ENCODE measurements at regions not wholly inside any gene's neighbourhood (a gene's known extent, or its start where the extent isn't known, plus 50 kb on each side); places are given as distances from the start of the nearest gene placed in this dataset.

GRCh38 chr21:41059871-41060270 lies 108.1 kb upstream of the BACE2 start:
- no peak overlapping the region for H2AFZ ChIP-seq
- no peaks in the 10 kb centered on the region for H3K9me2 ChIP-seq (replicated peaks; ENCODE audit: insufficient read depth)
- DNase-seq (ENCODE audit: low spot score), result no peak
- 79% methylated on average over 6 of the region's 6 CpGs for WGBS (ENCODE audit: low lambda C conversion rate, missing lambda C conversion rate)
- no peaks in the 10 kb centered on the region for H3K36me3 ChIP-seq (replicated peaks; ENCODE audit: insufficient read depth, low read depth)
- no peak overlapping the region for H3K4me2 ChIP-seq
- no peaks in the 10 kb centered on the region for H4K20me1 ChIP-seq (ENCODE audit: insufficient read depth, poor library complexity, severe bottlenecking)
- H3K79me2 ChIP-seq, result no peaks in the 10 kb centered on the region
- H3K4me1 ChIP-seq (ENCODE audit: insufficient read depth), result no peaks in the 10 kb centered on the region
- H3K4me3 ChIP-seq, result no peak overlapping the region
- H3K27me3 ChIP-seq, result no peaks in the 10 kb centered on the region
- no peak overlapping the region for H3K27ac ChIP-seq
- TF ChIP-seq EZH2 (IDR thresholded peaks at IDR 0.05; ENCODE audit: borderline replicate concordance) (no peak), EZH2phosphoT487 (IDR thresholded peaks at IDR 0.05; ENCODE audit: low read depth, severe bottlenecking, unreplicated experiment) (no peak), CTCF (IDR thresholded peaks at IDR 0.05; ENCODE audit: poor library complexity) (no peak)
- no peaks in the 10 kb centered on the region for H3K9me3 ChIP-seq (ENCODE audit: low read depth)

GRCh38 chr21:41061701-41062100 lies 106.3 kb upstream of the BACE2 start:
- Histone ChIP-seq H3K36me3 (replicated peaks; ENCODE audit: insufficient read depth, low read depth) (no peaks in the 10 kb centered on the region), H2AFZ (no peak overlapping the region), H3K27me3 (no peaks in the 10 kb centered on the region), H3K9me2 (replicated peaks; ENCODE audit: insufficient read depth) (no peaks in the 10 kb centered on the region), H3K4me2 (no peak overlapping the region), H3K4me1 (ENCODE audit: insufficient read depth) (no peaks in the 10 kb centered on the region), H3K27ac (no peak overlapping the region), H3K79me2 (no peaks in the 10 kb centered on the region), H3K4me3 (no peak overlapping the region), H4K20me1 (ENCODE audit: insufficient read depth, poor library complexity, severe bottlenecking) (no peaks in the 10 kb centered on the region), H3K9me3 (ENCODE audit: low read depth) (no peaks in the 10 kb centered on the region)
- no peak for DNase-seq (ENCODE audit: low spot score)
- 91% methylated on average over 7 of the region's 7 CpGs for WGBS (ENCODE audit: low lambda C conversion rate, missing lambda C conversion rate)
- TF ChIP-seq EZH2phosphoT487 (IDR thresholded peaks at IDR 0.05; ENCODE audit: low read depth, severe bottlenecking, unreplicated experiment) (no peak), CTCF (IDR thresholded peaks at IDR 0.05; ENCODE audit: poor library complexity) (no peak), EZH2 (IDR thresholded peaks at IDR 0.05; ENCODE audit: borderline replicate concordance) (no peak)

GRCh38 chr21:41064334-41064791 lies 103.6 kb upstream of the BACE2 start:
- H3K4me3 ChIP-seq, result no peak overlapping the region
- H2AFZ ChIP-seq, result no peak overlapping the region
- H3K4me1 ChIP-seq (ENCODE audit: insufficient read depth), result no peaks in the 10 kb centered on the region
- no peak overlapping the region for H3K4me2 ChIP-seq
- WGBS (ENCODE audit: low lambda C conversion rate, missing lambda C conversion rate), result 80% methylated on average over 12 of the region's 12 CpGs
- no peaks in the 10 kb centered on the region for H3K36me3 ChIP-seq (replicated peaks; ENCODE audit: insufficient read depth, low read depth)
- H3K27ac ChIP-seq, result no peak overlapping the region
- DNase-seq (ENCODE audit: low spot score), result no peak
- H4K20me1 ChIP-seq (ENCODE audit: insufficient read depth, poor library complexity, severe bottlenecking), result no peaks in the 10 kb centered on the region
- TF ChIP-seq CTCF (IDR thresholded peaks at IDR 0.05; ENCODE audit: poor library complexity) (no peak), EZH2phosphoT487 (IDR thresholded peaks at IDR 0.05; ENCODE audit: low read depth, severe bottlenecking, unreplicated experiment) (no peak), EZH2 (IDR thresholded peaks at IDR 0.05; ENCODE audit: borderline replicate concordance) (no peak)
- no peaks in the 10 kb centered on the region for H3K9me2 ChIP-seq (replicated peaks; ENCODE audit: insufficient read depth)
- H3K9me3 ChIP-seq (ENCODE audit: low read depth), result no peaks in the 10 kb centered on the region
- peaks cover 3% of the 10 kb centered on the region for H3K27me3 ChIP-seq
- H3K79me2 ChIP-seq, result no peaks in the 10 kb centered on the region

GRCh38 chr21:41064951-41065350 lies 103.0 kb upstream of the BACE2 start:
- peaks cover 3% of the 10 kb centered on the region for H3K27me3 ChIP-seq
- no peaks in the 10 kb centered on the region for H3K9me2 ChIP-seq (replicated peaks; ENCODE audit: insufficient read depth)
- H3K79me2 ChIP-seq, result no peaks in the 10 kb centered on the region
- no peak overlapping the region for H3K4me3 ChIP-seq
- no peak overlapping the region for H3K27ac ChIP-seq
- DNase-seq (ENCODE audit: low spot score), result no peak
- no peaks in the 10 kb centered on the region for H4K20me1 ChIP-seq (ENCODE audit: insufficient read depth, poor library complexity, severe bottlenecking)
- H3K4me1 ChIP-seq (ENCODE audit: insufficient read depth), result no peaks in the 10 kb centered on the region
- no peak overlapping the region for H3K4me2 ChIP-seq
- no peak for TF ChIP-seq EZH2phosphoT487 (IDR thresholded peaks at IDR 0.05; ENCODE audit: low read depth, severe bottlenecking, unreplicated experiment)
- TF ChIP-seq CTCF (IDR thresholded peaks at IDR 0.05; ENCODE audit: poor library complexity), result no peak
- no peak for TF ChIP-seq EZH2 (IDR thresholded peaks at IDR 0.05; ENCODE audit: borderline replicate concordance)
- no peak overlapping the region for H2AFZ ChIP-seq
- H3K36me3 ChIP-seq (replicated peaks; ENCODE audit: insufficient read depth, low read depth), result no peaks in the 10 kb centered on the region
- no peaks in the 10 kb centered on the region for H3K9me3 ChIP-seq (ENCODE audit: low read depth)
- WGBS (ENCODE audit: low lambda C conversion rate, missing lambda C conversion rate), result 90% methylated on average over 8 of the region's 8 CpGs

All from hepatocyte (in vitro differentiated cells).